ENCODE measurements at regions not wholly inside any gene's neighbourhood (a gene's known extent, or its start where the extent isn't known, plus 50 kb on each side); places are given as distances from the start of the nearest gene placed in this dataset.
A peak's percentile ranks its signal among the peaks of the same experiment; 100 is the strongest.
"Not testable (repeated sequence)": the region's sequence is repeated elsewhere in the genome, so short reads cannot be mapped to it uniquely, and the experiment has no call there.

DNA sequence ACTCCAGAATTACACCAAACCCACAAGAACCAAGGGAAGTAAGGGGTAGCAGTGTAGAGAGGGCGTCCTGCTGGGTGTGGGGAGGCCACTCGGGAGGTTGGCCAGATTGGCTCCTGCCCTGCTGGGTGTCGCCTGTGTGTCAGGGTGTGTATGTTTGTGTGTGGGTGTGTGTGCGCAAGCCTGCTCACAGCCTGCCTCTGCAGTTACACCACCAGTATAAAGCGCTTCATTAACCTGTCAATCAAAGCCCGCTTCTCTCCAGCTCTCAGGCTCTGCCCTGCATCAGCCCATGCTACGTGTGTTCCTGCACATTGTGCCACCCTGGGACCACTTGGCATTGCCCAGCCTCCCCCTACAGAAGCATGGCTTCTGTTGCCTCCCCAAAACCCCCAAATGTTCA lies 83.3 kb upstream of the PAX2 start:
- no peak overlapping the region for H3K27ac Mint-ChIP-seq
- DNase-seq (ENCODE audit: low spot score in 2 of 2) (no peak), ATAC-seq (ENCODE audit: low read depth) (no peak)
- H3K9me3 Mint-ChIP-seq, result no peaks in the 10 kb centered on the region
- H3K4me3 Mint-ChIP-seq, result no peak overlapping the region
- H3K27me3 Mint-ChIP-seq, result peaks cover 43% of the 10 kb centered on the region
- no peaks in the 10 kb centered on the region for H3K4me1 Mint-ChIP-seq
- no peaks in the 10 kb centered on the region for H3K36me3 Mint-ChIP-seq

DNA sequence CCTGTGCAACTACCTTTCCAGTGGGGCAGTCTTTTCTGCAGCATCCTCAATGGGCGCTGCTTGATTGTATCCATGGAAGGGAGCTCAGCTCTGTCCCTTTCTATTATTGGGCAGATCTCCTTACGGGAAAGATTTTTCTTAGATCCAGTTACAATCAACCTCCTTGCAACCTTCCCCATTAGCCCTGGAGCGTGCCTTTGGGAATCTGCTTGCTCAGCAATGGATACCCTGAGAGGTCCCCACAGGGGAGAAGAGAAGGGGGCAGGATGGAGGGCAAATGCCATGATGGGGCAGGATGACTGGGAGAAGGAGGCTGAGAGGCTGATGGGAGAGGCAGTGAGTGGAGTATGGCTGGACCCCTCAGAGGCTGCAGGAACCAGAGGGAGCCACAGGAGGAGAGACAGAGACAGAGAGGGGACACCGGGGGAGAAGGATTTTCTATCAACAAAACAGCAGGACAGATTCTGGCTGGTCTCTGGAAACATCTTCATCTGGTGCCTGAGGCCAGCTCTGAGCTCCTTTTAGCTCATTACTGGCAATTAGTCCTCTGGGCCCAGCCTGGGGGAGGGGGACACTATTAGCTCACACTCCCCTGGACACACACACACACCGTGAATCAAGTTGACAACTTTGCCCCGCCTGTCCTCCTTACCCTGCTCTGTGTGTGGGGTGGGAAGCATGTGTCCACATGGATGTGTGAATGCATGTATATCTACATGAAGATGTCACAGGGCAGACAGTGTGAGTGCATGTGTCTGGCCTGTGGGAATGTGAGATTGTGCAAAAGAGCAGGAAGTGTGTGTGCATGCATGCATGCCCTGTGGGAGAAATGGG lies 80.8 kb upstream of the PAX2 start:
- no peak overlapping the region for H3K4me3 Mint-ChIP-seq
- H3K9me3 Mint-ChIP-seq, result no peaks in the 10 kb centered on the region
- no peak overlapping the region for H3K27ac Mint-ChIP-seq
- H3K27me3 Mint-ChIP-seq, result peaks cover 43% of the 10 kb centered on the region
- H3K4me1 Mint-ChIP-seq, result no peaks in the 10 kb centered on the region
- DNase-seq (ENCODE audit: low spot score in 2 of 2), result no peak
- H3K36me3 Mint-ChIP-seq, result no peaks in the 10 kb centered on the region
- ATAC-seq (ENCODE audit: low read depth), result no peak

DNA sequence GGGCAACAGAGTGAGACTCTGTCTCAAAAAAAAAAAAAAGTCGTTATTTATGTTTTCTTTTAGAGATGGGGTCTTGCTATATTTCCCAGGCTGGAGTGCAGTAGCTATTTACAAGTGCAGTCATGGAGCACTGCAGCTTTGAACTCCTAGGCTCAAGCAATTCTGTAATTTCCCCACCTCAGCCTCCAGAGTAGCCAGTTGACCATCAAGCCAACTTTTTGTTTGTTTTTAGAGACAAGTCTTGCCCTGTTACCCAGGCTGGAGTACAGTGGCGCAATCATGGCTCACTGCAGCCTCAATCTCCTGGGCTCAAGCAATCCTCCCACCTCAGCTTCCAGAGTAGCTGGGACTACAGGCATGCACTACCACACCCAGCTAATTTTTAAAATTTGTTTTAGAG lies 78.7 kb upstream of the PAX2 start:
- ATAC-seq (ENCODE audit: low read depth); H3K9me3 Mint-ChIP-seq; H3K36me3 Mint-ChIP-seq; H3K4me1 Mint-ChIP-seq; DNase-seq (ENCODE audit: low spot score in 2 of 2); H3K27ac Mint-ChIP-seq; H3K4me3 Mint-ChIP-seq: not testable (repeated sequence)
- H3K27me3 Mint-ChIP-seq, result peaks cover 46% of the 10 kb centered on the region

DNA sequence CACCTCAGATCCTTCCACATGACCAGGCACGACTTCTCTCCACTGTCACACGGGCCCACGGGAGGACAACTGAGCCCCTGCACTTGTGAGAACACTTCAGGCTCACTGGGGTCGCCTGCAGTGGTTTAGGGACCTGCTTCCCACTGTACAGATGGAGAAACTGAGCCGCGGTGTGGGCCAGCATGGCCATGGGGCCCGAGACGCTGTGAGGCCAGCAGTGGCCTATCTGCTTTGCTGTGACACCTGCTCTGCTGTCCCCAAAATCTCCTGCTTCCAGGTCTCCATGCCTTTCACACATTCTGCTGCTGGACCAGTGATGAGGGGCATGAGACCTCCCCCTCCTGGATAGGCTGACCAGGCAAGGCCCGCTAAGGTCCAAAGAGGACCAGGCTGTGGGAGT lies 75.8 kb upstream of the PAX2 start:
- no peak for ATAC-seq (ENCODE audit: low read depth)
- Mint-ChIP-seq H3K4me3 (no peak overlapping the region), H3K27me3 (peaks cover 37% of the 10 kb centered on the region), H3K9me3 (no peaks in the 10 kb centered on the region), H3K4me1 (peaks cover 4% of the 10 kb centered on the region), H3K27ac (no peak overlapping the region), H3K36me3 (no peaks in the 10 kb centered on the region)
- no peak for DNase-seq (ENCODE audit: low spot score in 2 of 2)

DNA sequence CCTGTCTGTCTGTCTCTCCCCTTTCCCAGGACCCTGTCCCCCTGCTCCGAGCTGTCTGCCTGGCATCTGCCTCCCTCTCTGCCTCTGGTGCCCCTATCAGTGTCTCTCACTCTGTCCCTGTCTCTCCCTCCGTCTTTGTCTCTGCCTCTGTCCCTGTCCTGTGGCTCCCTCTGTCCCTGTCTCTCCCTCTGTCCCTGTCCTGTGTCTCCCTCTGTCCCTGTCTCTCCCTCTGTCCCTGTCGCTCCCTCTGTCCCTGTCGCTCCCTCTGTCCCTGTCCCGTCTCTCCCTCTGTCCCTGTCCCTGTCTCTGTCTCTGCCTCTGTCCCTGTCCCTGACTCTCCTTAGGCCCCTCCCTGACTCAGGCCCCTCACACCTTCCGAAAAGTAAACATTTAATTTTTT lies 75.0 kb upstream of the PAX2 start:
- Mint-ChIP-seq H3K9me3 (no peaks in the 10 kb centered on the region), H3K4me3 (peak overlapping the region; percentile 9), H3K27me3 (peaks cover 36% of the 10 kb centered on the region), H3K27ac (no peak overlapping the region), H3K4me1 (peaks cover 4% of the 10 kb centered on the region), H3K36me3 (no peaks in the 10 kb centered on the region)
- DNase-seq (ENCODE audit: low spot score in 2 of 2), result no peak
- ATAC-seq (ENCODE audit: low read depth), result no peak

DNA sequence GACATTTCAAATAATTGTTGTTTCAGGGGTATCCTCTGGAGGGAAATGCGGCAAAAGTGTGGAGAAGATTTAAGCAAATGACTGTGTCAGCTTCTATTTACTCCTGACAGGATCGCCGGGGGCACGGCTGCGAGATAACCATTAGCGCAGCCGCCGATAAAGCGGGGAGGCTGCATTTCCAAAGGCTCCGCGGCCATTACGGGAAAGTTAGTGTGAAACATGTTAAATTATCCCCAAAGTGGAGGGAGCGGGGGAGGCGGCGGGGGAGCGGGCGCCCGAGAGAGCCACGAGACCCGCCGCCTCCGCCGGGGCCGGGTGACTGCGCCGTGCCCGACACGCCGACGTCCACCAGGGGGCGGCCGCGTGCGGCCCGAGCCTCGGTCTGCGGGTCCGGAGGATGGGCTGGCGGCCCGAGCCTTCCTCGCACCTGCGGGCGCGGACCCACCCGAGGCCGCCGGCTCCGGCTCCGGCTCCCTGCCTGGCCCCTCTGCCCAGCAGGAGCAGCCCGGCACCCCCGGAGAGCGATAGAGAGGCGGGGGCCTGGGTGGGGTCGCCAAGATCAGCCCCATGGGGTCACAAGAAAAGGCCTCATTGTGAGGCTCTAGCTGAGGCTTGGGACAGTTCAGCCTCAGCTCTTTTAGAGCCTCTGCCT lies 74.4 kb upstream of the PAX2 start:
- ATAC-seq (ENCODE audit: low read depth), result peak; percentile 92
- H3K4me3 Mint-ChIP-seq, result peak overlapping the region; percentile 57
- peaks cover 36% of the 10 kb centered on the region for H3K27me3 Mint-ChIP-seq

DNA sequence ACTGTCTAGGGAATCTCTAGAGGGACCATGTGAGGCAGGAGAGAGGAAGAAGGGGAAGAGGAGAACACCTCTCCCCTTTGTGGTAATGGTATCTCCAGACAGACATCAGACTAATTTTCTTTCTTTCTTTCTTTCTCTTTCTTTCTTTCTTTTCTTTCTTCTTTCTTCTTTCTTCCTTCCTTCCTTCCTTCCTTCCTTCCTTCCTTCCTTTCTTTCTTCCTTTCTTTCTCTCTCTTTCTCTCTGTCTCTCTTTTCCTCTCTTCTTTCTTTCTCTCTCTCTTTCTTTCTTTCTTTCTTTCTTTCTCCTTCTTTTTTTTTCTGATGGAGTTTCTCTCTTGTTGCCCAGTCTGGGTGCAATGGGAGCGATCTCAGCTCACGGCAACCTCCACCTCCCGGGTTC lies 73.2 kb upstream of the PAX2 start:
- Mint-ChIP-seq H3K4me3 (no peak overlapping the region), H3K36me3 (no peaks in the 10 kb centered on the region), H3K27me3 (peaks cover 39% of the 10 kb centered on the region), H3K27ac (no peak overlapping the region), H3K9me3 (no peaks in the 10 kb centered on the region), H3K4me1 (peaks cover 4% of the 10 kb centered on the region)
- DNase-seq (ENCODE audit: low spot score in 2 of 2), result no peak
- no peak for ATAC-seq (ENCODE audit: low read depth)

More for the DNA sequence above, 74.4 kb upstream of the PAX2 start:
- Mint-ChIP-seq H3K4me1 (peaks cover 4% of the 10 kb centered on the region), H3K9me3 (no peaks in the 10 kb centered on the region), H3K36me3 (no peaks in the 10 kb centered on the region), H3K27ac (no peak overlapping the region)
- peak; percentile 71 to 84 for DNase-seq (ENCODE audit: low spot score in 2 of 2)

DNA sequence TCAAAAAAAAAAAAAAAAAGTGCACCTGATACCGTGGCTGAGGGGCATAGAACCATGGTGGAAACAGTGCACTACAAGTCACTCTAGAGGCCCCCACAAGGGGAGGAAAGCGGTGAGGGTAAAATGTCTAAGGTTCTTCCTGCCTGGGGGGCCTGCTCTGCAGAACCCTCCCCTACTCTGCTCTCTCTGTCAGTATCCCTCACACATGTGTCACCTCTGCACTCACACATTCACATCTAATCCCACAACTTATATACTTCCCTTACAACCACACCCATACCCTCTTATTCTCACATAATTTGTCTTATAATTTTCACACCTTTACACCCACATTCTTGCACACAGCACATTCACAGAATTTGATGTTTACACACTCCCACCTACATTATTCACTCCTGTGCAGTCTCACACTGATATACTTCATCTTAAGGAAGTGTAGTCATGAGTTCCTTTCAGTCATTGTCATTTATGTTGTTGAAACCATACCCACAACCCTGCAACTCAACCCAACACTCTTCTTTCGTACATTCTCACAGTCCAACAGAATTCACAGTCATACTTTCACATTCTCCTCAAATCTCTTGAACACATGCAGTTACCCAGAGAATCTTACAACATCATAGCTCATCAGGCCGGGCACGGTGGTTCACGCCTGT lies 68.0 kb upstream of the PAX2 start:
- peaks cover 19% of the 10 kb centered on the region for H3K27me3 Mint-ChIP-seq
- H3K9me3 Mint-ChIP-seq, result no peaks in the 10 kb centered on the region
- no peak overlapping the region for H3K27ac Mint-ChIP-seq
- H3K4me1 Mint-ChIP-seq, result no peaks in the 10 kb centered on the region
- no peak for DNase-seq (ENCODE audit: low spot score in 2 of 2)
- no peak overlapping the region for H3K4me3 Mint-ChIP-seq
- no peak for ATAC-seq (ENCODE audit: low read depth)
- H3K36me3 Mint-ChIP-seq, result no peaks in the 10 kb centered on the region

DNA sequence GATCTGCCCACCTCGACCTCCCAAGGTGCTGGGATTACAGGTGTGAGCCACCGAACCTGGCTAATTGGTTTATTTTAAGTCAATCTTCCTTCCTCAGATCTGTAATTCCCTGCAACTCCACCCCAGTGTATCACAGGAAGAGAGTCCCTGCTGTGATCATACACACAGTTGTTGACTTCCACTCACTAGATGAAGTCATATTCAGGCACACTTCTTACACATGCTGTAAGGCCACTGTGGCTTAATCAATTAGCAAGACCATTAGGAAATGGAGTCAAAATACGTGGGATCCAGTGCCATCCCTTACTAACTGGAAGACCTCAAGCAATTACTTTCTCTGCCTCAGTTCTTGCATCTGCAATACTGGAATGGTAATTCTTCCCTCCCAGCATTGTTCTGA lies 66.1 kb upstream of the PAX2 start:
- ATAC-seq (ENCODE audit: low read depth), result no peak
- Mint-ChIP-seq H3K27ac (no peak overlapping the region), H3K4me1 (peaks cover 2% of the 10 kb centered on the region), H3K4me3 (no peak overlapping the region), H3K36me3 (no peaks in the 10 kb centered on the region), H3K27me3 (peaks cover 28% of the 10 kb centered on the region), H3K9me3 (no peaks in the 10 kb centered on the region)
- DNase-seq (ENCODE audit: low spot score in 2 of 2), result no peak

DNA sequence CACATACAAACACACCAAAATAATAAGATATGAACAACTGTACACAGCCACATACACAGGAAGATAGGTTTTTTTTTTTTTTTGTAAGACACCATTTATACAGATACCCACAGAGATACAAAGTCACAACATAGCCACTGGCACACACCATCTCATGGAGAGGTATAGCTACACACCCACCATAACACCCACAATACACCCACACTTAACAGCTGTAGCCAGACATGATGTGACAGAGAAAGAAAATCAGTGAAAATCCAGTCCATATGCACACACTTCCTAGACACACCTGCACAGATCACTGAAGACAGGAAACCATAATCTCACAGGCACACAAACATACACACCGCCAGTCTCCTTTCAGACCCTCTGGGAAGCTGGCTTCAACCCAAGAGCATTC lies 62.4 kb upstream of the PAX2 start:
- DNase-seq (ENCODE audit: low spot score in 2 of 2) (no peak), ATAC-seq (ENCODE audit: low read depth) (no peak)
- no peaks in the 10 kb centered on the region for H3K9me3 Mint-ChIP-seq
- H3K27me3 Mint-ChIP-seq, result peaks cover 46% of the 10 kb centered on the region
- H3K4me3 Mint-ChIP-seq, result no peak overlapping the region
- H3K27ac Mint-ChIP-seq, result no peak overlapping the region
- H3K4me1 Mint-ChIP-seq, result peaks cover 13% of the 10 kb centered on the region
- no peaks in the 10 kb centered on the region for H3K36me3 Mint-ChIP-seq

DNA sequence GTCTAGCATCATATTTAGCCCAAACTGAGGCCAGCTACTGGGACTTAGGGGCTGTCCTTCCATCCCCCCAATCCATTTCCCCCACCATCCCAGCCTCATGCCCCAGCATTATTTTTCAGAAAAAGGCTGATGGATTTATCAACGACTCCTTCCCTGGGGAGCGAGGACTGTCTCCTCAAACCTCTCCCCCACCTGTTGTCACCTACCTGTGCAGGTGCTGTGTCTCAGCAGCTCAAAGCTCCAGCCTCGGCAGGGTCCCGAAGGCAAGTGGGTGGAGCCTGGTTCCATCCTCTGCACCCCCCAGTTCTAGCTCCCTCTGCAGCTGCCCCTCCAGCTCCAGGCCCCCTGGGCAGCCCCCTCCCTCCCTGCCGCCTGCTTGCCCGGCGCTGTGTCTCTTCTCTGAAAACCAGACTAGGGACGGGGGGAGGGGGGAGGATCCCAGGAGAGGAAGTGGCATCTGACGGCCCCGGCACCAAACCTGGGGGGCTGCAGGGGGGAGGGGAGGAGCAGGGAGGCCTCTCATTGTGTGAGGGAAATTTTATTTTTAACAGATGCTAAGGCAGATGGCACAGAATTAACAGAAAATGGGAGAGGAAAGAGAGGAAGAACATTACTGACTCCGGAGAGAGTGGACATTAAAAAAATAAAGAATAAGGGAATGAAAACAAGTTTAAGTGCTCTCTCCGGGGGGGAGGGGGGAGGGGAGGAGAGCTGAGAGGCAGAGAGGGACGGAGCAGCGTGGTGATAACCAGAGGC lies 61.7 kb upstream of the PAX2 start:
- ATAC-seq (ENCODE audit: low read depth) (no peak), DNase-seq (ENCODE audit: low spot score in 2 of 2) (no peak)
- Mint-ChIP-seq H3K36me3 (no peaks in the 10 kb centered on the region), H3K4me3 (no peak overlapping the region), H3K27me3 (peaks cover 52% of the 10 kb centered on the region), H3K27ac (no peak overlapping the region), H3K4me1 (peaks cover 13% of the 10 kb centered on the region), H3K9me3 (no peaks in the 10 kb centered on the region)

DNA sequence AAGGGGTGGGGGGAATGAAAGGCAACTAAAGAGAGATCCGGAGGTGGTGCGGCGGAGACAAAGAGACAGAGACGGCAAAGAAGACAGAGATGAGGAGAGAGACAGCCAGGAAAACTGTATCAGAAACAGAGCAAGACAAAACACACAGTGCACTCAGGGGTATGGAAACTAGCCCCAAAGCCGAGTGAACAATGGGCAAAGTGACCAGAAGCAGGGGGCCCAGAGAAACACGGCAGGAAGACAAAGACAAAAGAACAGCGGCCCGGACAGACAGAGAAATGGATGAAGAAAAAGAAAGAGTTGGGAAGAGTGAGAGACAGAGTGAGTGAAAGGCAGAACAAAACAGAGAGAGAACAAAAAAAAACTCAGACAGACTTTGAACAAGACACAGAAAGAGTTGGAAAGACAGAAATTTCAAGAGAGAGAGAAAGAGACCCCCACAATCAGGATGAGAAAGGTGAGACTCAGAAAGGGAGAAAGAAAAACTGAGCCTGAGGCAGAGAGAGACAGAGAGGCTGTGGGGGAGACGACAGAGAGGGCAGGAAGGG lies 60.6 kb upstream of the PAX2 start:
- Mint-ChIP-seq H3K27ac (no peak overlapping the region), H3K36me3 (no peaks in the 10 kb centered on the region), H3K4me3 (no peak overlapping the region), H3K4me1 (peaks cover 13% of the 10 kb centered on the region), H3K27me3 (peaks cover 49% of the 10 kb centered on the region), H3K9me3 (no peaks in the 10 kb centered on the region)
- no peak for ATAC-seq (ENCODE audit: low read depth)
- DNase-seq (ENCODE audit: low spot score in 2 of 2), result no peak

DNA sequence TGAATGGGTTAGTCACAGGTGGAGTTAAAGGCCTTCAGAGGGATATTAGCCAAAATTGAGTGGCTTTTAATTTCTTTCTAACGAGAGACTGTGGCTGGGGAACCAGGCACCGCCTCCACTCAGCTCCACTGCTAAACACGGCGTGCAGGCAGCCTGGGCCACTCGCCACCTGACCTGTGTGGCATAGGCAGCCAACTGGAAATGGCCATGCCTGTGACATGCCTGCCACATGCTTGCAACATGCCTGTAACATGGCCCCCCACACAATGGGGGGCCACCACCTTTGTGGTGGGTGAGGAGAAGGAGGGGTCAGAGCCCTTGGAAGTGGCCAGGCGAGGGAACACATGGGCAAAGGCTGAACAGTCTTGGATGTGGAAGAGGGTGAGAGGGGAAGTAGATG lies 60.1 kb upstream of the PAX2 start:
- peaks cover 13% of the 10 kb centered on the region for H3K4me1 Mint-ChIP-seq
- ATAC-seq (ENCODE audit: low read depth), result no peak
- DNase-seq (ENCODE audit: low spot score in 2 of 2), result no peak
- no peaks in the 10 kb centered on the region for H3K36me3 Mint-ChIP-seq
- no peaks in the 10 kb centered on the region for H3K9me3 Mint-ChIP-seq
- no peak overlapping the region for H3K4me3 Mint-ChIP-seq
- H3K27me3 Mint-ChIP-seq, result peaks cover 49% of the 10 kb centered on the region
- no peak overlapping the region for H3K27ac Mint-ChIP-seq

All from memory B cell (primary cell).